GM18907 (cell line): ENCODE measurements at regions not wholly inside any gene's neighbourhood (a gene's known extent, or its start where the extent isn't known, plus 50 kb on each side); places are given as distances from the start of the nearest gene placed in this dataset.

Experiments used
- ATAC-seq: cut with Tn5 transposase; IDR thresholded peaks from one replicate; pipeline ENCODE4 v1.9.1; 2021; ENCODE audit warnings: mild to moderate bottlenecking, moderate library complexity; ENCODE audit not compliant: unreplicated experiment

- ATAC-seq: no peak
Measured at GRCh38 chr1:109827466-109827865, 63.7 kb upstream of the EPS8L3 start.

- ATAC-seq: no peak
Measured at GRCh38 chr1:109826930-109827349, 63.2 kb upstream of the EPS8L3 start.

- no peak for ATAC-seq
Measured at GRCh38 chr1:109826446-109826845, 62.7 kb upstream of the EPS8L3 start.

- no peak for ATAC-seq
Measured at GRCh38 chr1:109824349-109825115, 60.8 kb upstream of the EPS8L3 start.

- no peak for ATAC-seq
Measured at GRCh38 chr1:109823543-109824348, 60.0 kb upstream of the EPS8L3 start.

- no peak for ATAC-seq
Measured at GRCh38 chr1:109822749-109823542, 59.2 kb upstream of the EPS8L3 start.

- ATAC-seq: no peak
Measured at GRCh38 chr1:109821831-109822745, 58.4 kb upstream of the EPS8L3 start.

GRCh38 chr1:109821221-109821669, 57.5 kb upstream of the EPS8L3 start:
- no peak for ATAC-seq

GRCh38 chr1:109819906-109820305, 56.2 kb upstream of the EPS8L3 start:
- ATAC-seq: no peak

- no peak for ATAC-seq
Measured at GRCh38 chr1:109818988-109819764, 55.5 kb upstream of the EPS8L3 start.

- no peak for ATAC-seq
Measured at GRCh38 chr1:109818271-109818987, 54.7 kb upstream of the EPS8L3 start.

- ATAC-seq: no peak
Measured at GRCh38 chr1:109817881-109818270, 54.2 kb upstream of the EPS8L3 start.

- no peak for ATAC-seq
Measured at GRCh38 chr1:109816975-109817535, 53.3 kb upstream of the EPS8L3 start.

- ATAC-seq: peak; percentile 83
Measured at GRCh38 chr1:109816175-109816811, 52.6 kb upstream of the EPS8L3 start.

GRCh38 chr1:109815809-109816174, 52.1 kb upstream of the EPS8L3 start:
- ATAC-seq: no peak

- no peak for ATAC-seq
Measured at GRCh38 chr1:109814993-109815786, 51.5 kb upstream of the EPS8L3 start.

GRCh38 chr1:109814223-109814622, 50.5 kb upstream of the EPS8L3 start:
- no peak for ATAC-seq
